GM10266 (cell line): ENCODE measurements at regions not wholly inside any gene's neighbourhood (a gene's known extent, or its start where the extent isn't known, plus 50 kb on each side); places are given as distances from the start of the nearest gene placed in this dataset.

ENCODE experiments used
- DNase-seq: peaks from one replicate; pipeline ENCODE4 v3.0.0; 2012; ENCODE audit errors: extremely low spot score
- CTCF ChIP-seq: IDR thresholded peaks from 2 replicates; pipeline ENCODE4 v1.5.1; 2012; ENCODE audit warnings: mild to moderate bottlenecking, low read depth; ENCODE audit not compliant: control insufficient read depth, insufficient read depth; ENCODE audit errors: missing control alignments

- DNase-seq: no peak
- no peak for TF ChIP-seq CTCF
Measured at GRCh38 chr18:53764086-53764485, 460.4 kb downstream of the MBD2 start.

GRCh38 chr18:53757328-53757727 lies 467.1 kb downstream of the MBD2 start:
- TF ChIP-seq CTCF: no peak

GRCh38 chr18:53756610-53756972 lies 467.9 kb downstream of the MBD2 start:
- no peak for DNase-seq
- no peak for TF ChIP-seq CTCF

More at GRCh38 chr18:53757328-53757727, 467.1 kb downstream of the MBD2 start:
- DNase-seq: no peak

- TF ChIP-seq CTCF: no peak
- no peak for DNase-seq
Measured at GRCh38 chr18:53755914-53756609, 468.4 kb downstream of the MBD2 start.

- TF ChIP-seq CTCF: no peak
- no peak for DNase-seq
Measured at GRCh38 chr18:53754154-53754553, 470.3 kb downstream of the MBD2 start.

GRCh38 chr18:53753601-53754000 lies 470.9 kb downstream of the MBD2 start:
- no peak for TF ChIP-seq CTCF
- no peak for DNase-seq

- DNase-seq: no peak
- TF ChIP-seq CTCF: no peak
Measured at GRCh38 chr18:53752781-53753367, 471.6 kb downstream of the MBD2 start.
